ENCODE measurements at regions not wholly inside any gene's neighbourhood (a gene's known extent, or its start where the extent isn't known, plus 50 kb on each side); places are given as distances from the start of the nearest gene placed in this dataset.
"Not testable (repeated sequence)": the region's sequence is repeated elsewhere in the genome, so short reads cannot be mapped to it uniquely, and the experiment has no call there.

- H3K9ac ChIP-seq (ENCODE audit: low read length), result no peak overlapping the region
- no peak overlapping the region for H3K27ac ChIP-seq (ENCODE audit: low read depth, low read length)
- H3K4me1 ChIP-seq (ENCODE audit: control insufficient read depth, insufficient read depth, low read length), result no peaks in the 10 kb centered on the region
- no peaks in the 10 kb centered on the region for H3K27me3 ChIP-seq (ENCODE audit: control insufficient read depth, insufficient read depth, low read length)
- H3K36me3 ChIP-seq (ENCODE audit: control insufficient read depth, insufficient read depth, low read length), result no peaks in the 10 kb centered on the region
- H3K4me3 ChIP-seq (ENCODE audit: low read length), result no peak overlapping the region
Observed at GRCh38 chr11:71129624-71130023, 122.8 kb downstream of the SHANK2 start.

- Histone ChIP-seq H3K4me3 (ENCODE audit: low read length) (no peak overlapping the region), H3K27ac (ENCODE audit: low read depth, low read length) (no peak overlapping the region), H3K4me1 (ENCODE audit: control insufficient read depth, insufficient read depth, low read length) (no peaks in the 10 kb centered on the region), H3K36me3 (ENCODE audit: control insufficient read depth, insufficient read depth, low read length) (no peaks in the 10 kb centered on the region), H3K9ac (ENCODE audit: low read length) (no peak overlapping the region), H3K27me3 (ENCODE audit: control insufficient read depth, insufficient read depth, low read length) (no peaks in the 10 kb centered on the region)
Observed at GRCh38 chr11:71127806-71128205, 124.6 kb downstream of the SHANK2 start.

- not testable (repeated sequence) for H3K4me3 ChIP-seq (ENCODE audit: low read length); H3K36me3 ChIP-seq (ENCODE audit: control insufficient read depth, insufficient read depth, low read length); H3K4me1 ChIP-seq (ENCODE audit: control insufficient read depth, insufficient read depth, low read length); H3K27ac ChIP-seq (ENCODE audit: low read depth, low read length); H3K9ac ChIP-seq (ENCODE audit: low read length); H3K27me3 ChIP-seq (ENCODE audit: control insufficient read depth, insufficient read depth, low read length)
Observed at GRCh38 chr11:71126401-71126800, 126.0 kb downstream of the SHANK2 start.

GRCh38 chr11:71125150-71125549 lies 127.2 kb downstream of the SHANK2 start:
- H3K27me3 ChIP-seq (ENCODE audit: control insufficient read depth, insufficient read depth, low read length), result no peaks in the 10 kb centered on the region
- no peaks in the 10 kb centered on the region for H3K4me1 ChIP-seq (ENCODE audit: control insufficient read depth, insufficient read depth, low read length)

GRCh38 chr11:71124127-71124526 lies 128.2 kb downstream of the SHANK2 start:
- no peaks in the 10 kb centered on the region for H3K27me3 ChIP-seq (ENCODE audit: control insufficient read depth, insufficient read depth, low read length)
- no peaks in the 10 kb centered on the region for H3K4me1 ChIP-seq (ENCODE audit: control insufficient read depth, insufficient read depth, low read length)
- no peak overlapping the region for H3K27ac ChIP-seq (ENCODE audit: low read depth, low read length)
- no peak overlapping the region for H3K9ac ChIP-seq (ENCODE audit: low read length)
- no peaks in the 10 kb centered on the region for H3K36me3 ChIP-seq (ENCODE audit: control insufficient read depth, insufficient read depth, low read length)
- H3K4me3 ChIP-seq (ENCODE audit: low read length), result no peak overlapping the region

More at GRCh38 chr11:71125150-71125549, 127.2 kb downstream of the SHANK2 start:
- H3K27ac ChIP-seq (ENCODE audit: low read depth, low read length), result no peak overlapping the region
- no peak overlapping the region for H3K4me3 ChIP-seq (ENCODE audit: low read length)
- no peaks in the 10 kb centered on the region for H3K36me3 ChIP-seq (ENCODE audit: control insufficient read depth, insufficient read depth, low read length)
- no peak overlapping the region for H3K9ac ChIP-seq (ENCODE audit: low read length)

- Histone ChIP-seq H3K36me3 (ENCODE audit: control insufficient read depth, insufficient read depth, low read length) (no peaks in the 10 kb centered on the region), H3K4me3 (ENCODE audit: low read length) (no peak overlapping the region), H3K4me1 (ENCODE audit: control insufficient read depth, insufficient read depth, low read length) (no peaks in the 10 kb centered on the region), H3K27ac (ENCODE audit: low read depth, low read length) (no peak overlapping the region), H3K9ac (ENCODE audit: low read length) (no peak overlapping the region), H3K27me3 (ENCODE audit: control insufficient read depth, insufficient read depth, low read length) (no peaks in the 10 kb centered on the region)
Observed at GRCh38 chr11:71120471-71120896, 131.9 kb downstream of the SHANK2 start.

- H3K9ac ChIP-seq (ENCODE audit: low read length), result no peak overlapping the region
- H3K27ac ChIP-seq (ENCODE audit: low read depth, low read length), result no peak overlapping the region
- H3K36me3 ChIP-seq (ENCODE audit: control insufficient read depth, insufficient read depth, low read length), result no peaks in the 10 kb centered on the region
- H3K27me3 ChIP-seq (ENCODE audit: control insufficient read depth, insufficient read depth, low read length), result no peaks in the 10 kb centered on the region
- H3K4me3 ChIP-seq (ENCODE audit: low read length), result no peak overlapping the region
- H3K4me1 ChIP-seq (ENCODE audit: control insufficient read depth, insufficient read depth, low read length), result no peaks in the 10 kb centered on the region
Observed at GRCh38 chr11:71119656-71120269, 132.6 kb downstream of the SHANK2 start.

GRCh38 chr11:71118671-71119250 lies 133.6 kb downstream of the SHANK2 start:
- Histone ChIP-seq H3K36me3 (ENCODE audit: control insufficient read depth, insufficient read depth, low read length) (no peaks in the 10 kb centered on the region), H3K4me1 (ENCODE audit: control insufficient read depth, insufficient read depth, low read length) (no peaks in the 10 kb centered on the region), H3K4me3 (ENCODE audit: low read length) (no peak overlapping the region), H3K27me3 (ENCODE audit: control insufficient read depth, insufficient read depth, low read length) (no peaks in the 10 kb centered on the region), H3K9ac (ENCODE audit: low read length) (no peak overlapping the region), H3K27ac (ENCODE audit: low read depth, low read length) (no peak overlapping the region)

- H3K36me3 ChIP-seq (ENCODE audit: control insufficient read depth, insufficient read depth, low read length), result no peaks in the 10 kb centered on the region
Observed at GRCh38 chr11:71117311-71117710, 135.1 kb downstream of the SHANK2 start.

GRCh38 chr11:71116693-71117040 lies 135.7 kb downstream of the SHANK2 start:
- no peaks in the 10 kb centered on the region for H3K4me1 ChIP-seq (ENCODE audit: control insufficient read depth, insufficient read depth, low read length)
- no peaks in the 10 kb centered on the region for H3K27me3 ChIP-seq (ENCODE audit: control insufficient read depth, insufficient read depth, low read length)
- no peak overlapping the region for H3K27ac ChIP-seq (ENCODE audit: low read depth, low read length)
- H3K36me3 ChIP-seq (ENCODE audit: control insufficient read depth, insufficient read depth, low read length), result no peaks in the 10 kb centered on the region
- no peak overlapping the region for H3K9ac ChIP-seq (ENCODE audit: low read length)
- no peak overlapping the region for H3K4me3 ChIP-seq (ENCODE audit: low read length)

More at GRCh38 chr11:71117311-71117710, 135.1 kb downstream of the SHANK2 start:
- Histone ChIP-seq H3K4me1 (ENCODE audit: control insufficient read depth, insufficient read depth, low read length) (no peaks in the 10 kb centered on the region), H3K27ac (ENCODE audit: low read depth, low read length) (no peak overlapping the region), H3K4me3 (ENCODE audit: low read length) (no peak overlapping the region), H3K9ac (ENCODE audit: low read length) (no peak overlapping the region), H3K27me3 (ENCODE audit: control insufficient read depth, insufficient read depth, low read length) (no peaks in the 10 kb centered on the region)

GRCh38 chr11:71115770-71116692 lies 136.3 kb downstream of the SHANK2 start:
- H3K27ac ChIP-seq (ENCODE audit: low read depth, low read length), result no peak overlapping the region
- no peaks in the 10 kb centered on the region for H3K36me3 ChIP-seq (ENCODE audit: control insufficient read depth, insufficient read depth, low read length)
- no peak overlapping the region for H3K4me3 ChIP-seq (ENCODE audit: low read length)
- no peaks in the 10 kb centered on the region for H3K27me3 ChIP-seq (ENCODE audit: control insufficient read depth, insufficient read depth, low read length)
- H3K4me1 ChIP-seq (ENCODE audit: control insufficient read depth, insufficient read depth, low read length), result no peaks in the 10 kb centered on the region
- H3K9ac ChIP-seq (ENCODE audit: low read length), result no peak overlapping the region

GRCh38 chr11:71114124-71114851 lies 138.1 kb downstream of the SHANK2 start:
- Histone ChIP-seq H3K4me1 (ENCODE audit: control insufficient read depth, insufficient read depth, low read length) (no peaks in the 10 kb centered on the region), H3K36me3 (ENCODE audit: control insufficient read depth, insufficient read depth, low read length) (no peaks in the 10 kb centered on the region), H3K27me3 (ENCODE audit: control insufficient read depth, insufficient read depth, low read length) (no peaks in the 10 kb centered on the region), H3K9ac (ENCODE audit: low read length) (no peak overlapping the region), H3K4me3 (ENCODE audit: low read length) (no peak overlapping the region), H3K27ac (ENCODE audit: low read depth, low read length) (no peak overlapping the region)

Measured in rectal smooth muscle tissue (tissue), 1 donor.